ENCODE measurements at regions not wholly inside any gene's neighbourhood (a gene's known extent, or its start where the extent isn't known, plus 50 kb on each side); places are given as distances from the start of the nearest gene placed in this dataset.

- Histone ChIP-seq H3K9me3 (no peaks in the 10 kb centered on the region), H3F3A (replicated peaks; ENCODE audit: insufficient read depth) (no peaks in the 10 kb centered on the region), H3K4me1 (ENCODE audit: control insufficient read depth in 1 of 2, insufficient read depth in 2 of 2, low read depth in 1 of 2, low read length in 1 of 2) (no peaks in the 10 kb centered on the region), H4K20me1 (ENCODE audit: insufficient read depth) (no peaks in the 10 kb centered on the region), H3K4me3 (ENCODE audit: low read depth in 2 of 2, low read length in 1 of 2) (no peak overlapping the region), H3K36me3 (replicated peaks in 1 of 2; ENCODE audit: control insufficient read depth in 1 of 2, insufficient read depth in 2 of 2, low read length in 1 of 2) (no peaks in the 10 kb centered on the region), H3K27me3 (ENCODE audit: insufficient read depth) (no peaks in the 10 kb centered on the region), H3K9ac (no peak overlapping the region), H3K9me2 (no peaks in the 10 kb centered on the region), H3K4me2 (no peak overlapping the region), H2AFZ (ENCODE audit: low read depth) (no peak overlapping the region), H3K79me2 (ENCODE audit: insufficient read depth) (no peaks in the 10 kb centered on the region), H3K27ac (ENCODE audit: low read depth in 2 of 2, low read length in 1 of 2) (no peak overlapping the region)
- ChIA-PET CTCF (no interaction called here), POLR2A (no interaction called here)
- DNase-seq: no peak
- 26% methylated on average over 6 of the region's 6 CpGs for WGBS (ENCODE audit: low lambda C conversion rate)
- TF ChIP-seq FOSL2 (IDR thresholded peaks at IDR 0.05; ENCODE audit: borderline replicate concordance, low read depth) (no peak), RCOR1 (IDR thresholded peaks at IDR 0.05; ENCODE audit: low read length) (no peak), TAF1 (IDR thresholded peaks at IDR 0.05; ENCODE audit: borderline replicate concordance, low read depth, low read length) (no peak), MAX (IDR thresholded peaks at IDR 0.05; ENCODE audit: low read depth) (no peak), ELF1 (IDR thresholded peaks at IDR 0.05) (no peak), USF2 (IDR thresholded peaks at IDR 0.05; ENCODE audit: borderline replicate concordance, low read depth, low read length) (no peak), ZBTB33 (IDR thresholded peaks at IDR 0.05; ENCODE audit: borderline replicate concordance, low read depth) (no peak), FOXJ3 (CRISPR knock-in tag; IDR thresholded peaks at IDR 0.05) (no peak), GATA2 (CRISPR knock-in tag; IDR thresholded peaks at IDR 0.05) (no peak), RXRA (IDR thresholded peaks at IDR 0.05; ENCODE audit: borderline replicate concordance, low read depth) (no peak)
Observed at GRCh38 chrX:4043951-4044350, 330.5 kb upstream of the PRKX start.

GRCh38 chrX:4035874-4036273, 322.4 kb upstream of the PRKX start:
- H2AFZ ChIP-seq (ENCODE audit: low read depth): no peak overlapping the region
- POLR2A ChIA-PET: no interaction called here

More at GRCh38 chrX:4035874-4036273, 322.4 kb upstream of the PRKX start:
- H3K4me2 ChIP-seq: no peak overlapping the region
- WGBS (ENCODE audit: low lambda C conversion rate): 2% methylated on average over 2 of the region's 2 CpGs
- H3F3A ChIP-seq (replicated peaks; ENCODE audit: insufficient read depth): no peaks in the 10 kb centered on the region
- no peak overlapping the region for H3K27ac ChIP-seq (ENCODE audit: low read depth in 2 of 2, low read length in 1 of 2)
- H3K9ac ChIP-seq: no peak overlapping the region
- no peaks in the 10 kb centered on the region for H3K79me2 ChIP-seq (ENCODE audit: insufficient read depth)
- DNase-seq: no peak
- H3K27me3 ChIP-seq (ENCODE audit: insufficient read depth): no peaks in the 10 kb centered on the region
- no peak for TF ChIP-seq SIN3A (IDR thresholded peaks at IDR 0.05; ENCODE audit: borderline replicate concordance, low read depth, low read length)
- no peak for TF ChIP-seq FOXJ3 (CRISPR knock-in tag; IDR thresholded peaks at IDR 0.05)
- TF ChIP-seq REST (IDR thresholded peaks at IDR 0.05; ENCODE audit: low read depth, low read length): no peak
- no peak for TF ChIP-seq IRF3 (IDR thresholded peaks at IDR 0.05; ENCODE audit: low read depth, low read length)
- TF ChIP-seq MAX (IDR thresholded peaks at IDR 0.05; ENCODE audit: low read depth): no peak
- no peak for TF ChIP-seq NRF1 (IDR thresholded peaks at IDR 0.05; ENCODE audit: low read depth, low read length)
- TF ChIP-seq ELF1 (IDR thresholded peaks at IDR 0.05): no peak
- TF ChIP-seq TCF12 (IDR thresholded peaks at IDR 0.05): no peak
- no peak for TF ChIP-seq YY1 (IDR thresholded peaks at IDR 0.05; ENCODE audit: low read depth)
- H3K9me2 ChIP-seq: no peaks in the 10 kb centered on the region
- no peaks in the 10 kb centered on the region for H4K20me1 ChIP-seq (ENCODE audit: insufficient read depth)
- H3K4me3 ChIP-seq (ENCODE audit: low read depth in 2 of 2, low read length in 1 of 2): no peak overlapping the region
- H3K4me1 ChIP-seq (ENCODE audit: control insufficient read depth in 1 of 2, insufficient read depth in 2 of 2, low read depth in 1 of 2, low read length in 1 of 2): no peaks in the 10 kb centered on the region
- CTCF ChIA-PET: no interaction called here
- H3K9me3 ChIP-seq: no peaks in the 10 kb centered on the region
- H3K36me3 ChIP-seq (replicated peaks in 1 of 2; ENCODE audit: control insufficient read depth in 1 of 2, insufficient read depth in 2 of 2, low read length in 1 of 2): no peaks in the 10 kb centered on the region

All from SK-N-SH (cell line).